ENCODE measurements at regions not wholly inside any gene's neighbourhood (a gene's known extent, or its start where the extent isn't known, plus 50 kb on each side); places are given as distances from the start of the nearest gene placed in this dataset.

- DNase-seq (ENCODE audit: low spot score) = no peak
These were observed 353.5 kb downstream of the MYCN start for GRCh38 chr2:16293871-16294270.

DNA sequence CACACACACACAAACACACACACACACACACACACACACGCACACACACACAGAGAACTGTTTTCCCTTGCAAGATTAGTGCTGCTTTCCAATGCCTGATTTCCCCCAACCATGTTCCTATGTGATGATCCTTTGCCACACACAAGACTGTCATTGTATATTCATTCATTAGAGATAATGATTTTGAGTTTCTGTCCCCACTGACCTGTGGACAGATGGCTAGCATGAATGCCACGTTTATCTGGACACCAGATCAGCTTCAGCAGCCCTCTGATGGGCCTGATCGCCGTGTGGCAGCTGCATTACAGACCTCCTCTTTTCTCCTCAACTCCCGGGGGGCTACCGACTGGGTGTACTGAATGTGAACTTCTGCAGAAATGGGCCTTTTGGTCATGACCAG lies 353.0 kb downstream of the MYCN start:
- DNase-seq (ENCODE audit: low spot score) = no peak

GRCh38 chr2:16291731-16292550 lies 351.6 kb downstream of the MYCN start:
- no peak for DNase-seq (ENCODE audit: low spot score)

DNA sequence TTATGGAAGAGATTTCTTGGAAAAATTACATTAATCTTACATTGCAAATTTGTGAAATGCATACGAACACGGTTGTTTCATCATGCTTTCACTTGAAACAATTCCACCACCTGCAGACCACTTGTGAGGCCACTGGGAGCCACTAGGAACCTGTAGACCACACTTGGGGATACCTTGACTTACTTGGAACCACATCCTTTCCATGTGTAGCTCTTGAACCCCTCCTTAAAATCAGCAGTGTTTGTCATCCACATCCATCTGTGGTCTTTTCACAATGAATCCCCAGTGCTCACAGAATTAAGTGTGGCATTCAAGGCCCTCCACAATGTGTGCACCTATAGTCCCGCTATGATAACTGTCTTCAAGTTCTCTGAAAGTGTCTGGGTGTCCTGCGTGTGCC lies 350.9 kb downstream of the MYCN start:
- no peak for DNase-seq (ENCODE audit: low spot score)

- DNase-seq (ENCODE audit: low spot score) = no peak
These were observed 350.1 kb downstream of the MYCN start for GRCh38 chr2:16290311-16291020.

GRCh38 chr2:16288371-16289112 lies 348.2 kb downstream of the MYCN start:
- no peak for DNase-seq (ENCODE audit: low spot score)

GRCh38 chr2:16287831-16288230 lies 347.5 kb downstream of the MYCN start:
- DNase-seq (ENCODE audit: low spot score) = no peak

GRCh38 chr2:16287281-16287680 lies 346.9 kb downstream of the MYCN start:
- DNase-seq (ENCODE audit: low spot score) = no peak

GRCh38 chr2:16285813-16286510 lies 345.6 kb downstream of the MYCN start:
- no peak for DNase-seq (ENCODE audit: low spot score)

GRCh38 chr2:16284941-16285625 lies 344.7 kb downstream of the MYCN start:
- no peak for DNase-seq (ENCODE audit: low spot score)

DNA sequence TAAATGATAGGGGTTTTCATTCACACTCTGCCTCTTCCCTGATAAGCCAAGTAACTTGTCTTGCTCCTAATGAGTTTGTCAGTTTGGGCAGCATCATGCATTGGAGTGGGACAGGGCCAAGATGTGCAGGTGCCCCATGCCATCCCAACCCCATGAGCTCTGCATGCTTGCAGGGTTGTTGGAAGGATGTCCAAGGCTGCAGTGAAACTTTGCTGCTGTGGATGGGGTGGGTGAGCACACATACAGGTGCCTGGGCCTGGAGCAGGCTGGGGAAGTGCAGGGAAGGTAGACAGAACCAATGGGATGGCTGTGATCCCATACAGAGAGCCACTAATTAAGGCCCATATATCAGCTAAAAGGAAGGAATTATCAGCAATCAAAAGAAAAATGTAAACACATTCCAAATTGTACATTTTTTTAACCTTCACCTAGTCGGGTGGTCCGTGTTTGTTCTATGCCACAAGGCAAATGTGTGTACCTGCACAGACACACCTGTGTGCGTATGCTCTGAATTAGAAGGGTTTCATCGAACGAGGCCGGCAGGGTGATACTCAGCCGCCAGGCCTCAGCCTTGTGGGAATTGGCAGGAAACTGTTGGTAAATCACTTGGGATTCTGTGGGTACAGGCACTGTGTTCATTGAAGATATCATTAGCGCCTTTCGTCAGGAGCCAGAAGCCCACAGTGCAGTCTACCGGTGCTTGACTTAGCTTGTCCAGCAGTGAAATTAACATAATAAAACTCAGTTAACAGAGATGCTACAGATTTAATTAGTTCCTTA lies 342.9 kb downstream of the MYCN start:
- DNase-seq (ENCODE audit: low spot score) = no peak

DNA sequence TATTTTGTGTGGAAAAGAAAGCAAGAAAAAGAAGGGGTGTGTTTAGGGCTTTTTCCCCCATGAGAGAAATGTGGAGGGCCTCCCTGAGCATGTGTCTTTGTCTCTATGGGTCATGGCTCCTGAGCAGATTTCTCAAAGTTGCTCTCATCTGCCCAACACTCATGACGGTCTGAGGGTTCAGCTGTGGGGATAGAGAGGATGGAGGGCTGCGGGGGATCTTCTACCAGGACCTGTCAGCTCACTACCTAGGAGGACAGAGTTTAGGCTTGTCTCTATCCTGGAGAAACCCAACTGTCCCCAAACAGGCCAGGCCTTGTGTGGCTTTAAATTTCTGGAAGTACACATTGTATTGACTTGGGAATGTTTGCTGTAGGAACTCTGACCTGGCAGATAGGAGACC lies 342.2 kb downstream of the MYCN start:
- no peak for DNase-seq (ENCODE audit: low spot score)

DNA sequence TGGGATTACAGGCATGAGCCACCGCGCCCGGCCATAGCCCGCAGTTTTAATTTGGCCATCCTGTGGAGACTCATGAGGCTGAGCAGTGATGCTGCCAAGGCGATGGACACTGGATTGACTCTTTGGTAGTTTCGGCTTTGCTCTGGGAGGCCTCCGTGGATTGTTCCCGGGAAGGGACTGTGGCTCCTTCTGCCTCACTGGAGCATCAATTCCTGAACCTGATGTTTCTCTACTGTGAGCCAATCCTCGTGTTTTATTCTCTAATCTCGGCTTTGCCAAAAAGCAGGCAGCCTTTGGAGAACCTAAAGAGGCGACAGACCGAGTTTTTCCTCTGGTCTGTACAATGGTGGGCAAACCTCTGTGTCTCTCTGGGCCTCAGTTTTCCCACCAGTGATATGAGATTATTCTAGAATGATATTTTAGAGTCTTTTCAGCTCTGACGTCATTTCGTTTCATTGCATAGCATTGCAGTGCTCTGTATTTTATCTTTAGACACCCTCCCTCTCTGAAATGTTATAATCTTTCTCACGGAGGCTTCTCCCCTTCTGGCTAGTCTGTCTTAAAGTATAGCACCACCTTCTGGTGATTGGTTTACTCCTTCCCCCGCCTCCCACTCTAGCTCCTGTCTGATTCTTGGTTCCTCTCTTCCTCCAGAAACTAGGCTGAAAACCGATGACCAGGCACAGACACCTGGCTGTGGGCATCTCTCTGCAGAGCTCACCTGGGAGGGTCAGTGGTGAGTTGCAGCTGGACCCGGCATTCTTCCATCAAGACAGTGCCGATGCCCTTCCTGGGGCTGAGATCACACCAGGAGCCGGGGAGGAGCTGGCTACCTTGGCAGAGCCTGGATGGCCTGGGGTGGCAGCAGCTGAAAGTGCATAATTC lies 341.3 kb downstream of the MYCN start:
- no peak for DNase-seq (ENCODE audit: low spot score)

DNA sequence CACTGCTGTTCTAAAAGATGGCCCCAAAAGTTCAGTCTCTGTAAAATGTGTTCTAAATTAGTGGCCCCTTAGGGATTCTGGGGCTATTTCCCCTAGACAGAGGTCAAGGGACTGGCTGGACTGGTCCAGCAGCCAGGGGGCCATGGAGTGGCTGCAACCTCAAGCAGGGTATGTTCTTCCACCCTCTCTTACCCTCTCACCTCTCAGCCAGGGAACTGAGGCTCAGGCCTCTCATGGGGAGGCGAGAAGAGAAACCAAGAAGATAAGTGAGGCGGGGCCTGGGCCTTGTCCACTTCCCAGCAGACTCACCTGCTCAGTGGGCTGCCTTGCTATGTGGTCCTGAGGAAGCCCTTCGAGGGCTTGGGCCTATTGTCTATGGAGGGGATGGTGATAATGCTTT lies 339.7 kb downstream of the MYCN start:
- no peak for DNase-seq (ENCODE audit: low spot score)

GRCh38 chr2:16279641-16280040 lies 339.3 kb downstream of the MYCN start:
- no peak for DNase-seq (ENCODE audit: low spot score)

DNA sequence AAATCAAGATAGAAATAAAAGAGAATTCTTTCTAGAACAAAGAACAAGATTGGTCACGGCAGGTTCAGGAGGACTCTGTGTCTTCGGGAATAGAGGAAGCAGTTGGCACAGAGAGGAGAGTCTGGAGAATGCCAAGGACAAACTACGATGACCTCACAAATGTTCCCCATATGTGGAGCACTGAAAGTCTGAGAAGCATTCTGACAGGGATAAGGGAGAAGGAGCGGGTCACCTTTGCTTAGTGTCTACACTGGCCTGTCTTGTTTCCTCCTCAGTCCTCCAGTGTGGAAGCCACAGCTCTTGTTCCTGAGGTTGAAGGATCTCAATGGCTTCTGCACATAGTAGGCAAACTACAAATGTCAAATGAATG lies 338.8 kb downstream of the MYCN start:
- no peak for DNase-seq (ENCODE audit: low spot score)

DNA sequence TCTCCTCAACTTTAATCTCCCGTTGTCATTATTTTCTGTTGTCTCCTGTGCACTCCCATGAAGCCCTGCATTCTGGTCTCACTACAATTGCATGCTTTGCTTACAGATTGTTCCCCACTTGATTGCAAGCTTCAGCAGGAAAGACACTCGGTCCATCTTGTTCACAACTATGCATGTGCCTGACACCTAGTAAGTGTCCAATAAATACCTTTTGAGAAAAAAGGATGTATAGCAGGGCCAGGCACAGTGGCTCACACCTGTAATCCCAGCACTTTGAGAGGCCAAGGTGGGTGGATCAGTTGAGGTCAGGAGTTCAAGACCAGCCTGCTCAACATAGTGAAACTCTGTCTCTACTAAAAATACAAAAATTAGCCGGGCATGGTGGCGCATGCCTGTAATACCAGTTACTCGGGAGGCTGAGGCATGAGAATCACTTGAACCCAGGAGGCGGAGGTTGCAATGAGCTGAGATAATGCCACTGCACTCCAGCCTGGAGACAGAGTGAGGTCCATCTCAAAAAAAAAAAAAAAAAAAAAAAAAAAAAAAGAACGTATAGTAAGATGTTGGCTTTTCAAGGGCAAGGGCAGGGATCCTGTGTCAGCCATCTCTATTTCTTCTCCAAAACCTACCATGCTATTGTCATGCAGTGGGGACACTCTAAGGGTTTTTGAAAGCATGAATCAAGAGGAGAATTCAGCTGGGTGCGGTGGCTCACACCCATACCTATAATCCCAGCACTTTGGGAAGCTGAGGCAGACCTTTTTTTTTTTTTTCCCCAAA lies 338.3 kb downstream of the MYCN start:
- DNase-seq (ENCODE audit: low spot score) = no peak

- DNase-seq (ENCODE audit: low spot score) = no peak
These were observed 336.8 kb downstream of the MYCN start for GRCh38 chr2:16277117-16277516.

GRCh38 chr2:16275661-16276060 lies 335.3 kb downstream of the MYCN start:
- no peak for DNase-seq (ENCODE audit: low spot score)
